Activated naive CD8-positive, alpha-beta T cell treated with anti-CD3 and anti-CD28 coated beads, Interleukin-2, amount 50 U/mL, for 24 hours (primary cell): ENCODE measurements at regions not wholly inside any gene's neighbourhood (a gene's known extent, or its start where the extent isn't known, plus 50 kb on each side); places are given as distances from the start of the nearest gene placed in this dataset.
"Not testable (repeated sequence)": the region's sequence is repeated elsewhere in the genome, so short reads cannot be mapped to it uniquely, and the experiment has no call there.

Experiments used
- ATAC-seq: fragments of 150-1000 bp; cut with Tn5 transposase; one replicate; pipeline ENCODE4 v1.10.0; 2021
- DNase-seq: peaks from one replicate; pipeline ENCODE4 v3.0.0; 2021
- H3K27ac Mint-ChIP-seq: one replicate; pipeline ENCODE4 v1.8.0; 2021; ENCODE audit warnings: mild to moderate bottlenecking, mixed read lengths
- H3K27me3 Mint-ChIP-seq: one replicate; pipeline ENCODE4 v1.8.0; 2021; ENCODE audit warnings: mixed read lengths
- H3K36me3 Mint-ChIP-seq: one replicate; pipeline ENCODE4 v1.8.0; 2021; ENCODE audit warnings: low read depth, mixed read lengths
- H3K4me1 Mint-ChIP-seq: one replicate; pipeline ENCODE4 v1.8.0; 2021; ENCODE audit warnings: mixed read lengths
- H3K4me3 Mint-ChIP-seq: one replicate; pipeline ENCODE4 v1.8.0; 2021; ENCODE audit warnings: mild to moderate bottlenecking, moderate library complexity, mixed read lengths
- H3K9me3 Mint-ChIP-seq: one replicate; pipeline ENCODE4 v1.8.0; 2021; ENCODE audit warnings: mixed read lengths

DNA sequence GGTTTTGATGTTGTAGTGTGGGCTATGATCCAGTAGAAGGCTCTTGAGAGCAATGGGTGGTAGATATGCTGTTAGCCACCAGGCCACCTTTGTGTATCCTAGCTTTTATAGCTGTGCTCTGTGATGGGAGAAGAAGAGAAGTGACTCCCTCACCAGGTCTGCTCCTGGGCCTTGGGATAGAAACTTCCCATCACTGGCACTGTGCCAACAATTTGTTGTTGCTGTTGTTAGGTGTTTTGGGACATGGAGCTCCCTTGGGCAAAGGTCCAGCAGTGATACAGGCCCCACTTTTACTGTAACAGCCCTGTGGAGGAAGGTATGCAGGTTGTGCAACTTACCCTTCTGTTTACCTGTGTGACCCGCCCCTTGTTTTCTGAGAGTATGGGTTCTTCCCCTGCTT is 570.9 kb upstream of the GRIN3A start:
- no peak overlapping the region for H3K27ac Mint-ChIP-seq
- H3K4me3 Mint-ChIP-seq: no peak overlapping the region
- no peaks in the 10 kb centered on the region for H3K4me1 Mint-ChIP-seq
- DNase-seq: no peak
- H3K36me3 Mint-ChIP-seq: no peaks in the 10 kb centered on the region
- ATAC-seq: no peak
- H3K9me3 Mint-ChIP-seq: peaks cover 9% of the 10 kb centered on the region
- no peaks in the 10 kb centered on the region for H3K27me3 Mint-ChIP-seq

DNA sequence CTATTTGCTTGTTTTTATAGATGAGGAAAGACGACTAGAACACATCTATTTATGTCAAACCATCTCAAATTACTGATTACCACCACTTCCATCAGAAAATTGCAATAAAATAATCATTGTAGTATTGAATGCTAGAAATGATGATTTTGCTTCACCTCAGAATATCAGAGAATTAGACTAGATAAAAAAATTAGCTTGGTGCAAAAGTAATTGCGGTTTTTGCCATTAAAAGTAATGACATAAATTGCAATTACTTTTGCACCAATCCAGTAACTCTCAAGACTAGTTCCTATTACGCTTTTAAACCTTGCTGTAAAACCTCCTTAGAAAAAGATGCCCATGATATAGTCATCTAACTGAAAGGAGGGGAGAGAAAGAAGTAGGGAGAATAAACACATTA is 556.7 kb upstream of the GRIN3A start:
- Mint-ChIP-seq H3K27me3 (no peaks in the 10 kb centered on the region), H3K27ac (no peak overlapping the region), H3K4me1 (no peaks in the 10 kb centered on the region), H3K36me3 (no peaks in the 10 kb centered on the region), H3K9me3 (peaks cover 10% of the 10 kb centered on the region), H3K4me3 (no peak overlapping the region)
- no peak for ATAC-seq
- no peak for DNase-seq

DNA sequence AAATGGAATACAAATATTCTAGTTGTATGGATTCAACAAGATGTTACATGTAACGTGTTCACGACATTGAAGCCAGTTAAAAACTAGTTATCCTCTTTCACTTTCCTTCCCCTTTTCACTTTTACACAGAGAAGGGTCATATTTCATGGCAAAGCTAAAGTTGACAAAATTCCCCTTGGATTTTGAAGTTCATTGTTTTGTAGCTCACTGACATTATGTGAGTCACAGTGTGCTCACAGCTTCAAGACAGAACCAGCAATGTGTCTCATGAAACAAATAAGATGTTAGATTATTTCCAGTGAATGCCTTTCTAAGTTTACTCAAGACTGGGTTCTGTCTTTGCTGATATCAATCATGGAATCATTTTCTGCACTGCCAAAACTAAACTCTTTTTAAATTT is 535.5 kb upstream of the GRIN3A start:
- ATAC-seq (no peak), DNase-seq (no peak)
- Mint-ChIP-seq H3K27me3 (no peaks in the 10 kb centered on the region), H3K27ac (no peak overlapping the region), H3K4me3 (no peak overlapping the region), H3K4me1 (no peaks in the 10 kb centered on the region), H3K36me3 (no peaks in the 10 kb centered on the region), H3K9me3 (peaks cover 3% of the 10 kb centered on the region)

DNA sequence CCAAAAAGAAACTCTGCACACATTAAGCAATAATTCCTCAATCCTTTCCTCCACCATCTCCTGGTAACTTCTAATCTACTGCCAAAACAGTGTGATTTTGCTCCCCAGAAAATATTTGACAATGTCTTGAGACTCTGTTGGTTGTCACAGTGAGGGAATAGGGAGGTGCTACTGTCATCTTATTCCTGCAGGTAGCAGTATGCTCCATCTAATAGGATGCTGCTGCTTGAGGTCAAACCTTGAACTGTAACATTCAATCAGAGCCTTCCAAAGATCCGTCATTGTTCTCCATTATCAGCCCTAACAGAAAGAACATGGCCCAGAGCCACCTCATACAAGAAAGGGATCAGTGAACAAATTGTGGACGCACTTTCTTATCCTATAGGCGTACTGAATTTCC is 514.7 kb upstream of the GRIN3A start:
- no peak for DNase-seq

DNA sequence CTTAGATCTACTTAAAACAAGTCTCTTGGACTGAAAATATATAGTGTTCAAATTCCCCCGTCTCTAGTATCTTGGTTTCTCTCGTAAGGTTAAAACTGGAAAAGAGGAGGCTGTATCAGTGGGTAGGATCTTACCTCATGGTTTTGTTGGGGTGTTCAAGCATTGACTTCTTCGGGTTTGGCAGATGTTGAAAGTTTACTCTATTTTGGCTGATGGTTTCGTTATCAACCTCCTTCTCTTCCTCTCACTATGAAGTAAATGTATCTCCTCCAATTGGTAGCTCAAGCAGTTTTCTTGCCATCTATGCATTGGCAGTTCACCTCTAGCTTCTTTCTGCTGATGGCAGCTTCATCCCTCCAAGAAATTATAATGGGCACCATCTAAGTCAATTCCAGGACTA is 506.5 kb upstream of the GRIN3A start:
- Mint-ChIP-seq H3K9me3 (no peaks in the 10 kb centered on the region), H3K27ac (no peak overlapping the region), H3K4me3 (no peak overlapping the region)

More for the DNA sequence above, 514.7 kb upstream of the GRIN3A start:
- no peaks in the 10 kb centered on the region for H3K27me3 Mint-ChIP-seq
- no peak for ATAC-seq
- no peaks in the 10 kb centered on the region for H3K9me3 Mint-ChIP-seq
- H3K4me3 Mint-ChIP-seq: no peak overlapping the region
- H3K27ac Mint-ChIP-seq: no peak overlapping the region
- no peaks in the 10 kb centered on the region for H3K4me1 Mint-ChIP-seq
- no peaks in the 10 kb centered on the region for H3K36me3 Mint-ChIP-seq

DNA sequence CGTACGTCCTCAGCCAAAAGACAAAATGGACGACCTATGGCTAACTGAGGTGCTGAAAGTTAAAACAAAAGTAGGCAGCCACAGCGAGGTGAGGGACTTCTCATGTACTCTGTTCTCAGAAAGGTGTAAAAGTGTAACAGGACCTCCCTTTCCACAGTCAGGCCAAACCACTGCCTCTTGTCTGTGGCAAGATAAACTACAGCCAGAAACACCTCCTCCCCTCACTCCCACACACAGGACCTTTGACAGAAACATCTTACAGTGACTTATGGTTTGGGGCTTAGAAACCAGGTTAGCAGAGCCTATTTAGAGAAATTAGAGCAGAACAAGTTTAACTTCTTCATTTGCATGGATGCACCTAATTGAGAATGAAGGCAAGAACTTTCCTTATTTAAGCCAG is 499.1 kb upstream of the GRIN3A start:
- Mint-ChIP-seq H3K27ac (no peak overlapping the region), H3K27me3 (no peaks in the 10 kb centered on the region), H3K36me3 (no peaks in the 10 kb centered on the region), H3K9me3 (no peaks in the 10 kb centered on the region), H3K4me3 (no peak overlapping the region), H3K4me1 (peaks cover 2% of the 10 kb centered on the region)
- DNase-seq: no peak
- ATAC-seq: no peak

More for the DNA sequence above, 506.5 kb upstream of the GRIN3A start:
- ATAC-seq (no peak), DNase-seq (no peak)
- no peaks in the 10 kb centered on the region for H3K36me3 Mint-ChIP-seq
- no peaks in the 10 kb centered on the region for H3K27me3 Mint-ChIP-seq
- H3K4me1 Mint-ChIP-seq: no peaks in the 10 kb centered on the region

DNA sequence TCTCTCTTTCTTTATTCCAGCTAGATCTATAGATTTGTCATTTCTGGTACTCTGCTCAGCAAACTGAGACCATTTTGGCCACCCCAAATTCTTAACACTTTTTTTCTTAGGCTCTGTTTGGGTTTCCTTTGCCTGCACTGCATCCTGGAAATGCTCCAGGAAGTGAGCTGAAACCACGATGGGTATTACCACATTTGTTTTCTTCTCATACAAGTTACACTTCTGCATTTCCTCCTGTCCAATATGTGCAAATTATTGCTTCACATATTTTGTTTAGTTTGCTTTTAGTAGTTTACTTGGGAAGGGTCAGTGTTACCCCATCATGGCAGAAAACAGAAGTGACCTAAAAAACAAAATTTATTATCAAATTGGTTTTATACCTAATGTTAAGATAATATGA is 498.6 kb upstream of the GRIN3A start:
- H3K4me3 Mint-ChIP-seq: no peak overlapping the region
- ATAC-seq (no peak), DNase-seq (no peak)
- peaks cover 2% of the 10 kb centered on the region for H3K4me1 Mint-ChIP-seq
- H3K27me3 Mint-ChIP-seq: no peaks in the 10 kb centered on the region
- no peaks in the 10 kb centered on the region for H3K36me3 Mint-ChIP-seq
- H3K9me3 Mint-ChIP-seq: no peaks in the 10 kb centered on the region
- no peak overlapping the region for H3K27ac Mint-ChIP-seq

DNA sequence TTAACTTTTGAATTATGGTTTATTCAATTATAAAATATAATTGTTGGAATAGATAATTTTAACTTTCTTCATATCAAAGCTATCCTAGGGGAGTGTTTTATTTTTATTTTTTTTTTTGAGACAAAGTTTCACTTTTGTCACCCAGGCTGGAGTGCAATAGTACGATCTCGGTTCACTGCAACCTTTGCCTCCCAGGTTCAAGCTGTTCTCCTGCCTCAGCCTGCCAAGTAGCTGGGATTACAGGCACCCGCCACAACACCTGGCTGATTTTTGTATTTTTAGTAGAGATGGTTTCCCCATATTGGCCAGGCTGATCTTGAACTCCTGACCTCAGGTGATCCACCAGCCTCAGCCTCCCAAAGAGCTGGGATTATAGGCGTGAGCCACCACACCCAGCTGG is 489.0 kb upstream of the GRIN3A start:
- ATAC-seq, H3K9me3 Mint-ChIP-seq, H3K27me3 Mint-ChIP-seq, H3K4me1 Mint-ChIP-seq, DNase-seq, H3K36me3 Mint-ChIP-seq, H3K27ac Mint-ChIP-seq, H3K4me3 Mint-ChIP-seq: not testable (repeated sequence)

DNA sequence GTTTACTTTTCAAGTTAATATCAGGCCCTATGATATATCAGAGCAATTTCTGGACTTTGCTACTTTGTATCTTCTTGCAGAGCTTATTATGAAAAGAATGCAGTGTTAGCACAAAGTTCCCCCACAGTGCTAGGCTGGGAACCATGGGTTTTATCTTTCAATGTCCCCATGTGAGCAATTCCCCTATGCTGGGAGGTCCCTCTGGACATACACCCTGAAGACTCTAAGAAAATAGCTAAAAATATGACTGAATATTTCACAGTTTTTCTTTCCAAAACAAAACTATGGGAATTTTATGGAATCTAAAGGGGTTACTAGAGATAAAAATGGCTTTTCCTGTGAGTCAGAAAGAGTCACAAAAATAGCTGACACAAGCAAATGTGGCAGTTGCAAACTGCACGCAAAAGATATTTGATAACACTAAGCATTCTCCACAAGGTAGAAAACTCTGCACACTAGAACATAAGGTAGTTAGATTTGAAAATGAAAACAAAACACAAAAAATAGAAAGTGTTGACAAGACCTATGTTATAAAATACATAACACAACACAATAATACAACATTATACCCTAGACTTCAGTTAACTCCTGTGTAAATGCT is 487.5 kb upstream of the GRIN3A start:
- no peaks in the 10 kb centered on the region for H3K36me3 Mint-ChIP-seq
- H3K9me3 Mint-ChIP-seq: no peaks in the 10 kb centered on the region
- H3K27ac Mint-ChIP-seq: no peak overlapping the region
- H3K4me1 Mint-ChIP-seq: no peaks in the 10 kb centered on the region
- H3K27me3 Mint-ChIP-seq: no peaks in the 10 kb centered on the region
- DNase-seq (no peak), ATAC-seq (no peak)
- no peak overlapping the region for H3K4me3 Mint-ChIP-seq

DNA sequence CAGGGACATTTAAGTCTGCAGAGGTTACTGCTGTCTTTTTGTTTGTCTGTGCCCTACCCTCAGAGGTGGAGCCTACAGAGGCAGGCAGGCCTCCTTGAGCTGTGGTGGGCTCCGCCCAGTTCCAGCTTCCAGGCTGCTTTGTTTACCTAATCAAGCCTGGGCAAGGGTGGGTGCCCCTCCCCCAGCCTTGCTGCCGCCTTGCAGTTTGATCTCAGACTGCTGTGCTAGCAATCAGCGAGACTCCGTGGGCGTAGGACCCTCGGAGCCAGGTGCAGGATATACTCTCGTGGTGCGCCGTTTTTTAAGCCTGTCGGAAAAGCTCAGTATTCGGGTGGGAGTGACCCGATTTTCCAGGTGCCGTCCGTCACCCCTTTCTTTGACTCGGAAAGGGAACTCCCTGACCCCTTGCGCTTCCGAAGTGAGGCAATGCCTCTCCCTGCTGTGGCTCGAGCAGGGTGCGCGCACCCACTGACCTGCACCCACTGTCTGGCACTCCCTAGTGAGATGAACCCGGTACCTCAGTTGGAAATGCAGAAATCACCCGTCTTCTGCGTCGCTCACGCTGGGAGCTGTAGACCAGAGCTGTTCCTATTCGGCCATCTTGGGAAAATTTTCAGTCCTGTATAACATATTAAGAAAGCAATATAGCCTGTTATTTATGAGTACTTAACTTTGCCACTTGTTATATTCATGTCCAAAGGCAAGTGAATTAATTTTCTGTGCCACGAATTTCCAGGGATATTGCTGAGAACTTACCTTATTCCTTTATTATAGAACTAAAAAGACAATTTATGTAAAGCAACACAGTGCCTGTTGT is 485.1 kb upstream of the GRIN3A start:
- not testable (repeated sequence) for DNase-seq, H3K27ac Mint-ChIP-seq, H3K27me3 Mint-ChIP-seq, H3K4me3 Mint-ChIP-seq, H3K36me3 Mint-ChIP-seq, ATAC-seq, H3K9me3 Mint-ChIP-seq, H3K4me1 Mint-ChIP-seq

DNA sequence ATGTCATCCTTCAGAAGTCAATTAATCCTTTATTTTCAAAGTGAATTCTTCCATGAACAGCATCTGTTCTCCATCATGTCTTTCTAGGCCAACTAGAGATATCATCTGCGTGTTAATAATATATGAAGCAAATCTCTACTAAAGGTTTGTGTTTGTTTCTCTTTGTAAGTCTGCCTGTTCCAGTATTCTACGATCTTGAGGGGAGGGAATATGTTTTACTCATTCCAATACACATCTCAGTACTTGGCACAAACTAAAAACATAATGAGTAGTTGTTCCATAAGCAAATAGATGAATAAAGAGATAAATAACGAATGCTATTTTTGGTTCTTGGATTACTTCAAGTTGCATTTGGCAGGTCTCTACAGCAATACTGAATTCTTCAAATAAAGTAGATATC is 470.7 kb upstream of the GRIN3A start:
- no peak overlapping the region for H3K4me3 Mint-ChIP-seq
- no peaks in the 10 kb centered on the region for H3K36me3 Mint-ChIP-seq
- ATAC-seq (no peak), DNase-seq (no peak)
- no peaks in the 10 kb centered on the region for H3K27me3 Mint-ChIP-seq
- no peaks in the 10 kb centered on the region for H3K9me3 Mint-ChIP-seq
- H3K4me1 Mint-ChIP-seq: no peaks in the 10 kb centered on the region
- H3K27ac Mint-ChIP-seq: no peak overlapping the region

DNA sequence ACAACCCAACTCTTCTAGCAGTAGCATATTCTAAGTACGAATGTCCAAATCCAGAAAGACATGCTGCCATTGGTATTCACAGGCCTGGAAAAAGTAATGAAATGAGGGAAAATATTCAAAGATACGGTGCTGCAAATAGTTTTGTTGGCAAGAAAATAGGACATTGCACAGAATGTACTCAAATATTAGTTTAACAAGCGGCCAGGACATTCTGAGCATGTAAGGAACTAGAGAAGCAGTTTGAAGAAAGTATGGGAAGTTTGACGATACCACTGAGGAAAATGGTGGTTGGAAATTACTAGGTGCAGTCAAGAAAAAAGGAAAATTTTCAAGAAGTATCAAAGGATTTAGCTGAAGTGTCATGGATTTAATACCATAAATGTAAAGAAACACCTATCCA is 468.0 kb upstream of the GRIN3A start:
- DNase-seq (no peak), ATAC-seq (no peak)
- Mint-ChIP-seq H3K9me3 (no peaks in the 10 kb centered on the region), H3K27me3 (no peaks in the 10 kb centered on the region), H3K4me1 (no peaks in the 10 kb centered on the region), H3K27ac (no peak overlapping the region), H3K36me3 (no peaks in the 10 kb centered on the region), H3K4me3 (no peak overlapping the region)

DNA sequence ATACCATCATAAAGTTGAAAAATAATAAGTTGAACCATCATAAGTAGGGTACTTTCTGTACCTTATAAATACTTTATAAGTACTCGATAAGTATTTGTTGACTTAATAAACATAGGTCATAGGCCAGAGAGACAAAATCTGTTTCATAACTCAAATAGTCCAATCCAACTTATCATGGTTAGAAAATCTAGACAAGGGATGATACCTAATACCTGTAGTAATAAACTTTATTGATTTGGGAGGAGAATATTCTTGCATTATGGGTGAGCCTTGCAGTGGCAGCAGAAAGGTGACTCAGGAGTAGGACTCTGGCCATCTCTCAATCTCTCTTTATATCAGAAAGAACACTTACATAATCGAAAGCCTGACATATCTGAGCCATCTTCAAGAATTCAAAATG is 466.8 kb upstream of the GRIN3A start:
- DNase-seq: no peak
- no peak overlapping the region for H3K27ac Mint-ChIP-seq
- H3K36me3 Mint-ChIP-seq: no peaks in the 10 kb centered on the region
- H3K4me3 Mint-ChIP-seq: no peak overlapping the region
- no peaks in the 10 kb centered on the region for H3K27me3 Mint-ChIP-seq
- ATAC-seq: no peak
- no peaks in the 10 kb centered on the region for H3K4me1 Mint-ChIP-seq
- no peaks in the 10 kb centered on the region for H3K9me3 Mint-ChIP-seq

DNA sequence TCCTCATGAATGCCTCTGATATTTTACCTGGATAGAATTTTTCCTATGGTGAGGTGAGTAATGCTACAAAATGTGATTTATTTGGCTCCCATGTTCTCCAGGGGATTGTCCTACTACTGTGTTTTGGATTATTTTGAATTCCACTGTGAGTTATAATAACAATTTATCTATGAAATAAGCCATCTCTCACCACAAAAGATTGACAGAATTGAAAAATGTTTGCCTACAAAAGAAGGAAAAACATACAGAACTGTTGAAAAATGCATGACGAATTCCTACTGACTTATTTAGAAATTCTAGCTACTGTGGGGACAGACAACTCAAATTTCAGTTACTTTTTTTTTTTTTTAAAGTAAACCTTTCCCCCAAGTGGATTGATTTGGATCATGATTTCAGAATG is 463.7 kb upstream of the GRIN3A start:
- Mint-ChIP-seq H3K4me1 (no peaks in the 10 kb centered on the region), H3K27ac (no peak overlapping the region), H3K36me3 (no peaks in the 10 kb centered on the region), H3K9me3 (peaks cover 5% of the 10 kb centered on the region), H3K4me3 (no peak overlapping the region), H3K27me3 (no peaks in the 10 kb centered on the region)
- DNase-seq (no peak), ATAC-seq (no peak)

DNA sequence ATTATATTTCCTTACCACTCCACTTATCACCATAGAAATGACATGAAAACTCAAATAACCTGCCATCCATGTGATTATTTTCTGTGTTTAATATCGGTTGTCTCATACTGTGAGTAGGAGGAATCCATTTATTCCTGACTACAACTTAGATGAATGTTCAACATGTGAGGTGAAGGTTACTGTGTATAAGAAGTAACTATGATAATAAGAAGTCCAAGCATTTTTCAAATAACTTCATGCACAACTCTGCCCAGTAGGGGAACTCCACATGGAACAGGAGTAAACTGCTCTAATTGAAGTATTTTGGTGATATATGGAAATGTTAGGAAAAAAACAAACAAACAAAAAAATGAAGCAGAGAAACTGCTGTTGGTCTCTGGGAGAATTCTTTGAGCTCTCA is 447.5 kb upstream of the GRIN3A start:
- H3K9me3 Mint-ChIP-seq: no peaks in the 10 kb centered on the region
- DNase-seq (no peak), ATAC-seq (no peak)
- no peak overlapping the region for H3K4me3 Mint-ChIP-seq
- H3K36me3 Mint-ChIP-seq: no peaks in the 10 kb centered on the region
- H3K27ac Mint-ChIP-seq: no peak overlapping the region
- H3K4me1 Mint-ChIP-seq: no peaks in the 10 kb centered on the region
- no peaks in the 10 kb centered on the region for H3K27me3 Mint-ChIP-seq
